ENCODE measurements at regions not wholly inside any gene's neighbourhood (a gene's known extent, or its start where the extent isn't known, plus 50 kb on each side); places are given as distances from the start of the nearest gene placed in this dataset.

DNA sequence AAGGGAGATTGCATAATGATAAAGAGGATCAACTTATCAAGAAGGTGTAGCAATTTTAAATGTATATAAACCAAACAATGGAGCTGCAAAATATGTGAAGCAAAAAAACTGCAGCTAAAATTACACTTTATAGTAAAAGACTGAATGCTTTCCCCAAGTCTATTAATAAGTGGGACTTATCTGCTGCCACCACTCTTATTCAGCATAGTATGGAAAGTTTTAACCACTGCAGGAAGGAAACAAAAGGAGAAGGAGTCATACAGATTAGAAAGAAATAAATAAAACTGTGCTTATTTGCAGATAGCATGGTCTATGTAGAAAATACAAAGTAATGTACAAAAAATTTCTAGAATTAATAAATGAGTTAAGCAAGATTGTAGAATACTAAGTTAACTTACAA is 94.1 kb upstream of the GK2 start:
- no peak for TF ChIP-seq ZNF384 (IDR thresholded peaks at IDR 0.05)
- TF ChIP-seq TARDBP (IDR thresholded peaks at IDR 0.05), result no peak
- TF ChIP-seq ELF4 (IDR thresholded peaks at IDR 0.05), result no peak

Measured in HEK293T (cell line).